Right lobe of liver (tissue), 4 donors: ENCODE measurements at regions not wholly inside any gene's neighbourhood (a gene's known extent, or its start where the extent isn't known, plus 50 kb on each side); places are given as distances from the start of the nearest gene placed in this dataset.

Experiments
- CTCF ChIP-seq, 4 donors: fragments of 200-600 bp in 3 of 4; fragments of 450-650 bp in 1 of 4; IDR thresholded peaks; one replicate each; pipeline versions ENCODE4 v1.5.1 to v1.8.0; 2016 to 2022; ENCODE audit warnings: antibody characterized with exemption in 4 of 4, mild to moderate bottlenecking in 2 of 4
- POLR2A ChIP-seq: fragments of 450-650 bp; IDR thresholded peaks from one replicate; pipeline ENCODE4 v1.6.1; 2017; ENCODE audit warnings: antibody characterized with exemption, mild to moderate bottlenecking
- donor health status: DM: no; HTN: no; CAD: no.
- donor health status: DM: no; HTN: no; CAD: no.
- donor health status: DM: no; HTN: yes; CAD: no.

- no peak for TF ChIP-seq CTCF (IDR thresholded peaks at IDR 0.05)
- no peak for TF ChIP-seq POLR2A
Measured at GRCh38 chr6:166228425-166228824, 60.8 kb upstream of the TBXT start.
